ENCODE measurements at regions not wholly inside any gene's neighbourhood (a gene's known extent, or its start where the extent isn't known, plus 50 kb on each side); places are given as distances from the start of the nearest gene placed in this dataset.

- TF ChIP-seq CTCF (IDR thresholded peaks at IDR 0.05), result no peak
- no peak for TF ChIP-seq POLR2AphosphoS5 (IDR thresholded peaks at IDR 0.05; ENCODE audit: low read depth, low read length)
- no peak for TF ChIP-seq SIN3A (IDR thresholded peaks at IDR 0.05; ENCODE audit: borderline replicate concordance, insufficient read depth, low read depth, low read length)
- no peak for TF ChIP-seq REST (IDR thresholded peaks at IDR 0.05; ENCODE audit: insufficient read depth in 1 of 2, low read depth in 2 of 2, low read length in 1 of 2)
- TF ChIP-seq TCF7L2 (IDR thresholded peaks at IDR 0.05; ENCODE audit: low read depth, low read length), result no peak
Observed at GRCh38 chr17:27396941-27397340, 59.3 kb upstream of the KSR1 start.
